GM23338 (cell line): ENCODE measurements at regions not wholly inside any gene's neighbourhood (a gene's known extent, or its start where the extent isn't known, plus 50 kb on each side); places are given as distances from the start of the nearest gene placed in this dataset.

ENCODE experiments used
- ATAC-seq: fragments of 200-7000 bp; cut with Tn5 transposase; 3 replicates; pipeline ENCODE4 v1.9.1; 2020
- DNase-seq: peaks from one replicate; pipeline ENCODE4 v3.0.0-alpha.2; 2015; ENCODE audit warnings: low spot score
- H2AFZ ChIP-seq: fragments of 200-600 bp; sonication (generic); 2 replicates; pipeline ENCODE4 v1.8.0; 2016; ENCODE audit warnings: antibody characterized with exemption, mild to moderate bottlenecking, moderate library complexity
- H3F3A ChIP-seq: fragments of 200-600 bp; sonication (generic); replicated peaks from 2 replicates; pipeline ENCODE4 v1.8.0; 2017; ENCODE audit warnings: antibody characterized with exemption, mixed run types, low read depth
- H3K27ac ChIP-seq: fragments of 200-600 bp; sonication (generic); 2 replicates; pipeline ENCODE4 v1.6.1; 2016; ENCODE audit warnings: low read depth
- H3K27me3 ChIP-seq: fragments of 200-600 bp; sonication (generic); 2 replicates; pipeline ENCODE4 v1.8.0; 2016; ENCODE audit warnings: mild to moderate bottlenecking, mixed run types, moderate library complexity; ENCODE audit not compliant: insufficient read depth
- H3K36me3 ChIP-seq: fragments of 200-600 bp; sonication (generic); 2 replicates; pipeline ENCODE4 v1.8.0; 2016; ENCODE audit warnings: mild to moderate bottlenecking; ENCODE audit not compliant: insufficient read depth
- H3K4me1 ChIP-seq: fragments of 200-600 bp; sonication (generic); 2 replicates; pipeline ENCODE4 v1.8.0; 2016; ENCODE audit warnings: mild to moderate bottlenecking, moderate library complexity; ENCODE audit not compliant: insufficient read depth
- H3K4me2 ChIP-seq: fragments of 200-600 bp; sonication (generic); 2 replicates; pipeline ENCODE4 v1.7.1; 2017; ENCODE audit warnings: mixed run types
- H3K4me3 ChIP-seq: fragments of 200-600 bp; sonication (generic); 2 replicates; pipeline ENCODE4 v1.6.1; 2016; ENCODE audit warnings: mixed run types
- H3K79me2 ChIP-seq: fragments of 200-600 bp; sonication (generic); replicated peaks from 2 replicates; pipeline ENCODE4 v1.8.0; 2017; ENCODE audit warnings: mild to moderate bottlenecking; ENCODE audit not compliant: insufficient read depth
- H3K9me2 ChIP-seq: fragments of 200-600 bp; sonication (generic); 2 replicates; pipeline ENCODE4 v1.8.0; 2017; ENCODE audit not compliant: insufficient read depth
- H4K20me1 ChIP-seq: fragments of 200-600 bp; sonication (generic); replicated peaks from 2 replicates; pipeline ENCODE4 v1.8.0; 2017; ENCODE audit warnings: mild to moderate bottlenecking; ENCODE audit not compliant: insufficient read depth
- H3K27ac Mint-ChIP-seq: 2 replicates; pipeline ENCODE4 v1.8.0; 2020; ENCODE audit warnings: inconsistent platforms, mild to moderate bottlenecking, moderate library complexity, mixed read lengths
- H3K27me3 Mint-ChIP-seq: 3 replicates; pipeline ENCODE4 v1.8.0; 2022; ENCODE audit warnings: low read depth, mild to moderate bottlenecking, moderate library complexity, mixed read lengths, inconsistent platforms; ENCODE audit not compliant: insufficient read depth, poor library complexity
- H3K36me3 Mint-ChIP-seq: 3 replicates; pipeline ENCODE4 v1.8.0; 2021; ENCODE audit warnings: low read depth, mild to moderate bottlenecking, inconsistent platforms, moderate library complexity, mixed read lengths
- H3K4me1 Mint-ChIP-seq: 3 replicates; pipeline ENCODE4 v1.8.0; 2020; ENCODE audit warnings: mild to moderate bottlenecking, inconsistent platforms, mixed read lengths
- H3K4me3 Mint-ChIP-seq: 3 replicates; pipeline ENCODE4 v1.8.0; 2021; ENCODE audit warnings: moderate library complexity, mild to moderate bottlenecking, inconsistent platforms, mixed read lengths
- H3K9me3 Mint-ChIP-seq: 3 replicates; pipeline ENCODE4 v1.8.0; 2020; ENCODE audit warnings: moderate library complexity, mild to moderate bottlenecking, inconsistent platforms, mixed read lengths
- CREB1 ChIP-seq: fragments of 250-450 bp; sonication (Bioruptor Pico); IDR thresholded peaks from 2 replicates; pipeline ENCODE4 v1.5.0; 2020; ENCODE audit warnings: low read depth, mild to moderate bottlenecking, moderate library complexity
- CTCF ChIP-seq, 2 experiments: fragments of 200-600 bp in 1 of 2; sonication (generic) in 1 of 2; conservative IDR thresholded peaks; 2 replicates each; pipeline versions ENCODE4 v1.5.1 to v1.6.1; 2016 to 2017; ENCODE audit warnings: antibody characterized with exemption in 2 of 2, low read depth in 2 of 2, mild to moderate bottlenecking in 2 of 2, moderate library complexity in 1 of 2
- ETS1 ChIP-seq: IDR thresholded peaks from 2 replicates; pipeline ENCODE4 v1.6.1; 2016; ENCODE audit warnings: antibody characterized with exemption
- EZH2 ChIP-seq: fragments of 200-600 bp; sonication (generic); IDR thresholded peaks from one replicate; pipeline ENCODE4 v1.8.0; 2017; ENCODE audit warnings: antibody characterized with exemption, mild to moderate bottlenecking, low read depth; ENCODE audit not compliant: unreplicated experiment
- EZH2phosphoT487 ChIP-seq: fragments of 200-600 bp; sonication (generic); IDR thresholded peaks from one replicate; pipeline ENCODE4 v1.8.1; 2018; ENCODE audit warnings: antibody characterized with exemption; ENCODE audit not compliant: unreplicated experiment
- JUNB ChIP-seq: IDR thresholded peaks from one replicate; pipeline ENCODE4 v1.6.1; 2016; ENCODE audit warnings: antibody characterized with exemption; ENCODE audit not compliant: unreplicated experiment
- NANOG ChIP-seq: IDR thresholded peaks from 2 replicates; pipeline ENCODE4 v1.6.1; 2016; ENCODE audit warnings: antibody characterized with exemption, borderline replicate concordance
- POLR2AphosphoS5 ChIP-seq: IDR thresholded peaks from 2 replicates; pipeline ENCODE4 v1.6.1; 2016; ENCODE audit warnings: antibody characterized with exemption, low read depth
- REST ChIP-seq: IDR thresholded peaks from one replicate; pipeline ENCODE4 v1.6.1; 2018; ENCODE audit warnings: antibody characterized with exemption; ENCODE audit not compliant: unreplicated experiment
- STAT1 ChIP-seq: IDR thresholded peaks from one replicate; pipeline ENCODE4 v1.6.1; 2016; ENCODE audit warnings: antibody characterized with exemption; ENCODE audit not compliant: unreplicated experiment
- ZNF114 ChIP-seq: fragments of 250-450 bp; sonication (Bioruptor Pico); IDR thresholded peaks from 2 replicates; pipeline ENCODE4 v1.5.0; 2020; ENCODE audit warnings: mild to moderate bottlenecking, moderate library complexity
- ZNF331 ChIP-seq: fragments of 250-450 bp; sonication (Bioruptor Pico); IDR thresholded peaks from 2 replicates; pipeline ENCODE4 v1.5.0; 2020; ENCODE audit warnings: low read depth, mild to moderate bottlenecking, moderate library complexity
- ZNF462 ChIP-seq: fragments of 250-450 bp; sonication (Bioruptor Pico); IDR thresholded peaks from 2 replicates; pipeline ENCODE4 v1.5.0; 2020; ENCODE audit warnings: mild to moderate bottlenecking, moderate library complexity

- no peak for TF ChIP-seq ZNF331 (CRISPR knock-in tag)
These were observed 104.9 kb upstream of the FOXP2 start (continued) for GRCh38 chr7:114309729-114310128.

GRCh38 chr7:114303301-114303700 is 111.3 kb upstream of the FOXP2 start:
- Histone ChIP-seq H4K20me1 (no peaks in the 10 kb centered on the region), H3K4me1 (no peaks in the 10 kb centered on the region), H3K4me3 (no peak overlapping the region), H3K27me3 (no peaks in the 10 kb centered on the region), H3K36me3 (no peaks in the 10 kb centered on the region), H2AFZ (no peak overlapping the region), H3F3A (no peaks in the 10 kb centered on the region), H3K9me2 (no peaks in the 10 kb centered on the region), H3K79me2 (no peaks in the 10 kb centered on the region), H3K27ac (no peak overlapping the region), H3K4me2 (no peak overlapping the region)
- Mint-ChIP-seq H3K27ac (no peak overlapping the region), H3K27me3 (no peaks in the 10 kb centered on the region), H3K4me1 (no peaks in the 10 kb centered on the region), H3K4me3 (no peak overlapping the region), H3K9me3 (no peaks in the 10 kb centered on the region), H3K36me3 (no peaks in the 10 kb centered on the region)
- no peak for TF ChIP-seq ZNF114 (CRISPR knock-in tag)
- no peak for TF ChIP-seq ETS1
- TF ChIP-seq EZH2, result no peak
- no peak for TF ChIP-seq CREB1 (CRISPR knock-in tag)
- no peak for TF ChIP-seq REST
- TF ChIP-seq POLR2AphosphoS5, result no peak
- no peak for TF ChIP-seq JUNB
- TF ChIP-seq CTCF (conservative IDR thresholded peaks at IDR 0.05; ENCODE audit: low read depth in 2 of 2), result no peak
- TF ChIP-seq ZNF331 (CRISPR knock-in tag), result no peak
- no peak for TF ChIP-seq NANOG
- TF ChIP-seq EZH2phosphoT487, result no peak
- TF ChIP-seq STAT1, result no peak
- TF ChIP-seq ZNF462 (CRISPR knock-in tag), result no peak
- DNase-seq (no peak), ATAC-seq (no peak)
